ENCODE measurements at regions not wholly inside any gene's neighbourhood (a gene's known extent, or its start where the extent isn't known, plus 50 kb on each side); places are given as distances from the start of the nearest gene placed in this dataset.
A peak's percentile ranks its signal among the peaks of the same experiment; 100 is the strongest.

- no peak for DNase-seq
These were observed 517.9 kb downstream of the MTRR start for GRCh38 chr5:8386719-8387288.

- DNase-seq: no peak
These were observed 523.0 kb downstream of the MTRR start for GRCh38 chr5:8391911-8392310.

GRCh38 chr5:8393240-8393639 lies 524.3 kb downstream of the MTRR start:
- DNase-seq: no peak

- DNase-seq: no peak
These were observed 526.0 kb downstream of the MTRR start for GRCh38 chr5:8394965-8395364.

- no peak for DNase-seq
These were observed 527.3 kb downstream of the MTRR start for GRCh38 chr5:8396246-8396645.

GRCh38 chr5:8396756-8397155 lies 527.8 kb downstream of the MTRR start:
- no peak for DNase-seq

- DNase-seq: no peak
These were observed 530.5 kb downstream of the MTRR start for GRCh38 chr5:8399471-8399870.

GRCh38 chr5:8408258-8408657 lies 539.3 kb downstream of the MTRR start:
- no peak for DNase-seq

GRCh38 chr5:8410618-8411017 lies 541.7 kb downstream of the MTRR start:
- DNase-seq: no peak

- DNase-seq: no peak
These were observed 545.0 kb downstream of the MTRR start for GRCh38 chr5:8413975-8414374.

- no peak for DNase-seq
These were observed 548.5 kb downstream of the MTRR start for GRCh38 chr5:8417316-8418048.

GRCh38 chr5:8418049-8418426 lies 549.1 kb downstream of the MTRR start:
- DNase-seq: no peak

- no peak for DNase-seq
These were observed 561.1 kb downstream of the MTRR start for GRCh38 chr5:8429778-8430758.

GRCh38 chr5:8434501-8434900 lies 565.6 kb downstream of the MTRR start:
- no peak for DNase-seq

GRCh38 chr5:8436924-8437323 lies 568.0 kb downstream of the MTRR start:
- DNase-seq: no peak

GRCh38 chr5:8445139-8445538 lies 576.2 kb downstream of the MTRR start:
- DNase-seq: no peak

GRCh38 chr5:8446179-8446578 lies 577.2 kb downstream of the MTRR start:
- no peak for DNase-seq

- DNase-seq: no peak
These were observed 587.9 kb downstream of the MTRR start for GRCh38 chr5:8456846-8457186.

- peak; percentile 92 to 93 for DNase-seq
These were observed 588.5 kb downstream of the MTRR start for GRCh38 chr5:8457187-8458037.

GRCh38 chr5:8458038-8458383 lies 589.1 kb downstream of the MTRR start:
- peak; percentile 10 to 13 for DNase-seq

GRCh38 chr5:8461543-8461942 lies 592.6 kb downstream of the MTRR start:
- DNase-seq: no peak

- no peak for DNase-seq
These were observed 593.6 kb downstream of the MTRR start for GRCh38 chr5:8462565-8462964.

All from right lung (tissue), 2 donors.